ENCODE measurements at regions not wholly inside any gene's neighbourhood (a gene's known extent, or its start where the extent isn't known, plus 50 kb on each side); places are given as distances from the start of the nearest gene placed in this dataset.

GRCh38 chr11:15913261-15913660, 443.1 kb downstream of the SOX6 start:
- DNase-seq (ENCODE audit: low spot score): no peak
- TF ChIP-seq CTCF (IDR thresholded peaks at IDR 0.05; ENCODE audit: extremely low read depth, missing control alignments): no peak

Data from GM20000 (cell line).